NCI-H1436 treated with DMSO at 0.1 percent for 48 hours (cell line): ENCODE measurements at regions not wholly inside any gene's neighbourhood (a gene's known extent, or its start where the extent isn't known, plus 50 kb on each side); places are given as distances from the start of the nearest gene placed in this dataset.

ENCODE experiments used
- DNase-seq: peaks from one replicate; lab custom pipeline; 2025; lab: John Stamatoyannopoulos, UW

DNA sequence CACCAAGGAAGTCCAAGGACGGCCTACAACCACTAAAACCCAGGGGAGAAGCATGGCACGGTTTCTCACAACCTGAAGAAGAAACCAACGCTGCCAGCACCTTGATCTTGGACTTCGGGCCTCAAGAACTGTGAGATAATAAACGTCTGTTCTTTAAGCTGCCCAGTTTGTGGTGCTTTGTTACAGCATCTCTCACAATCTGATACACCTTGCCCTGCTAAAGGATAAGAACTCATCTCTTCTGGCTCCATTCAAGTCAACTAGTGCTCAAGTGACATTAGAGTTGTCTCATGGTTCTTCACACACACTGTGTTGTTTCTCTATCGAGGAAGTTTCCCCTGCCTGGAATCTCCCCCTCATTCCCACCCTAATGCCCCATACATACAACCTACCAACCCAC lies 314.4 kb upstream of the RUNX1 start:
- DNase-seq: no peak

DNA sequence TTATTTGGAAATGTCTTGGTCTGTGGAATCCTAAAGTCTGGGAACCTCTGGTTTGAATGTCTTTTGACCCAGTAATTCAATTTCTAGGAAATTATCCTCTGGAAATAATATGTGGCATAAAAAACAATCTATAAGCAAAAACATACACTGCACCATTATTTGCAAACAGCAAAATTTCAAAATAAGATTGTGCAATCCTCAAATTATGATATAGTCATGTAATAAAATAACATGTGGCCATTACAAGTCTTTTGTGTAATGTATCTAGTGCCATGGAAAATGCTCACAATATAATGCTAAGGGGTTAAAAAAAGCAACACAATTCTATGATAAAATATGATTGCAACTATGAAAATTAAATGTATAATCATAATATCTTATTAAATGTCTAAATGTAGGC lies 312.9 kb upstream of the RUNX1 start:
- no peak for DNase-seq

DNA sequence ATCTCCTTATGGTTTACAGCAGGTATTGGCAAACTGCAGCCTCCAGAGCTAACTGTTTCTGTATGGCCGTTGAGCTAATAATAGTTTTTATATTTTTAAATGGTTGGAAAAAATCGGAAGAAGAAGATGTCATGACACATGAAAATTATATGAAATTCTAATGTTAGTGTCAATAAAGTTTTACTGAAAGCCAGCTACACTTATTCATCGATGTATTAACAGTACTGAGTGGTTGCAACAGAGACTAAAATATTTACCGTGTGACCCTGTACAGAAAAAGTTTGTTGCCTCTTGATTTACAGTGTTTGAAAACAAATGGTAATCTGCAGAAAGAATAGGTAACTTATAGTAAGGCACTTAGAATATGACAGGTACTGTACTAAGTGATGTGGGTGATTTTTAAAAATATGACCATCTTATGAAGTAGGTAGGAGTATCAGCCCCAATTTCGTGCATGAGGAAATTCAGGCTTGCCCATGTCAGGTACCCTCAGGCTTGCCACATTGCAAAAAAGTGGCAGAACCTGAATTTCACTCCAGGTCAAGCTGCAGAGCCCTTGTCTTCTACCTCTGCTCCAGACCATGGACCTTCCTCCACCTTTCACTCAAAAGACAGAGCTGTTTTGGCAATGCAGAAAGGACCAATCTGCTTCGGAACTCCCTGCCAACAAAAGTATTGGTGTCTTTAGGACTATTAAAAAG lies 311.9 kb upstream of the RUNX1 start:
- DNase-seq: no peak

DNA sequence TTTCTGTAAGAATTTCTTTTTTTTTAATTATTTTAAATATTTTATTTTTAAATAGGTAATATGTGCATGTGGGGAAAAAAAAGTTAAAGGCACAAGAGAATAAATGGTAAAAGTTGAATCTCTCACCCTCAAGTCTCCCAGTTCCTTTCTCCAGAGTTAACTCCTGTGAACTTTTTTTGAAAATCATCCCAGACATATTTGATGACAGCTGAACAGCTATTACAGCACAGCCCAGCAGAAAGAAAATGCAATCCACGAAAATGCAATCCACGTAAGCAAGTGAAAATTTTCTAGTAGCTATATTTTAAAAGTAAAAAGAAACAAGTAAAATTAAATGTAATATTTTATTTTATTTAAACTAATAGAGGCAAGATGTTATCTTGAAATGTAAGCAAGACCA lies 310.0 kb upstream of the RUNX1 start:
- no peak for DNase-seq

DNA sequence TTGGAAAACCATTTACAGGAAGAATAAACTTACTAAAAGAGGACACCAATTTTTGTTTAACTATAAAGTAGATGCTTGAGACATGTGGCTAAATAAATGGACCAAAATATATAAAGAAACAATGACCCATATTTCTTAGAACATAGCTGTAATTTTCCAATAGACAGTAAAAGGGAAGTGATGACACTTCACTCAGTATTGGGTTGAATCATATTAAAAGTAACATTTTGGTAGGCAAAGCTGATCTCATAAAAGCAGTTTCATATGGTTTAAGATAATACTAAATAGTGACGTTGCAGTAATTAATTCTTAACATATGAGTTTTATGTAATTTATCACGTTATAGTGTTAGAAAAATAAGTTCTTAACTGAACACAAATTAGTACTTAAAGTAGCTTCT lies 308.9 kb upstream of the RUNX1 start:
- no peak for DNase-seq

DNA sequence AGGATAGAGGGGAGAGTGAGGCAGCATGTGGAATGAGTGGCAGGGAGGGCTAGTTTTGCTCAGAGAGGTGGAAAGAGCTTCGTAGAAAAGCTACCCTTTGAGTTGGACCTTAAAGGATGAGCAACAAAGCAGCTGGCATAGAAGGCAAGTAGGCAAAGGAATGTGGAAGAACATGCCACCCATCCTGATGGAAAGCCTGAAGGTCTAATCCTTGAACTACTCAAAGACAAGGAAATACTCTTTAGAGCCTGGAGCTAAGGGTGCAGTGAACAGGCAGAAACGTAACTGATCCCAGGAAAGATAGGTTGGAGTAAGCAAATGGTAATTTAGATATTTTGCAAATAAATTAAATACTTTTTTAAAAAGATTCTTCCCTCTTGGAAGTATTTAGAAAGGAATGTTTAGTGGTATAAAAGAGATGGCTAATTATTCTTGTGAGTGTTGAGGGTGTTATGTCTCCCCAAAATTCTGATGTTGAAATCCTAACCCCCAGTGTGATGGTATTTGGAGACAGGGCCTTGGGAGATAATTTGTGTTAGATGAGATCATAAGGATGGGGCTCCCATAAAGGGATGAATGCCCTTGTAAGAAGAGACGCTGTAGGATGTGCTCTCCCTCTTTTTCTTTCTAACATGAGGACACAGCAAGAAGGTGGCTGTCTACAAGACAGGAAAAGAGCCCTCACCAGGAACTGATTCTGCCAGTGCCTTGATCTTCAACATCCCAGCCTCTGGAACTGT lies 308.1 kb upstream of the RUNX1 start:
- DNase-seq: no peak

DNA sequence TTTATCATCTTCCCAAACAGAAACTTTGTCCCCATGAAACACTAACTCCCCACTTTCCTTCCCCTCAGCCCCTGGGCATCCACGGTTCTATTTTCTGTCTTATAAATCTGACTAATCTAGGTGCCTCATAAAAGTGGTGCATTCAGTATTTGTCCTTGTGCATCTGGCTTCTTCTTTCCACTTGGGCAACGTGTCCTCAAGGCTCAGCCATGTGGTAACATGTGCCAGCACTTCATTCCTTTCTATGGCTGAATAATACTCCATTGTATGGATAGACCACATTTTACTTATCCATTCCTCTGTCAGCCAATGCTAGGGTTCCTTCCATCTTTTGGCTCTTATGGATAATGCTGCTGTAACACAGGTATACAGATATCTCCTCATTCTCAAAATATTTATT lies 305.0 kb upstream of the RUNX1 start:
- no peak for DNase-seq

DNA sequence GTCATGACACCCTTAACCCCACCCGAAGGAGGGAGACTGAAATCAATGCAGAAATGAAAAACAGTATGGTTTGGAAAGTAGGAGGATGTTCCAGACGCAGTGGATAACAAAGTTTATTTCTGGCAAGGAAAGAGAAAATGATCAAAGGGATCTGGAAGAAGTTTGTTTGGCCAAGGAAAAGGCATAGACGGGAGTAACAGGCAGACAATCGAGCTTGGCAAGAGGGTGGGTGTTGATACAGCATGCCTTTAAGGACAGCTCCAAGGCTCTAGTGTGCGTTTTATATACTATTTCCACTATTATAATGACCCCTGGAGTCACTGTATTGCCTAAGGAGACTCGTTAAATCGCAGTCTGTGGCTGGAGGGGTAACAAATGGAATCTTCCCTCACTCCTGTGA lies 303.7 kb upstream of the RUNX1 start:
- DNase-seq: no peak

DNA sequence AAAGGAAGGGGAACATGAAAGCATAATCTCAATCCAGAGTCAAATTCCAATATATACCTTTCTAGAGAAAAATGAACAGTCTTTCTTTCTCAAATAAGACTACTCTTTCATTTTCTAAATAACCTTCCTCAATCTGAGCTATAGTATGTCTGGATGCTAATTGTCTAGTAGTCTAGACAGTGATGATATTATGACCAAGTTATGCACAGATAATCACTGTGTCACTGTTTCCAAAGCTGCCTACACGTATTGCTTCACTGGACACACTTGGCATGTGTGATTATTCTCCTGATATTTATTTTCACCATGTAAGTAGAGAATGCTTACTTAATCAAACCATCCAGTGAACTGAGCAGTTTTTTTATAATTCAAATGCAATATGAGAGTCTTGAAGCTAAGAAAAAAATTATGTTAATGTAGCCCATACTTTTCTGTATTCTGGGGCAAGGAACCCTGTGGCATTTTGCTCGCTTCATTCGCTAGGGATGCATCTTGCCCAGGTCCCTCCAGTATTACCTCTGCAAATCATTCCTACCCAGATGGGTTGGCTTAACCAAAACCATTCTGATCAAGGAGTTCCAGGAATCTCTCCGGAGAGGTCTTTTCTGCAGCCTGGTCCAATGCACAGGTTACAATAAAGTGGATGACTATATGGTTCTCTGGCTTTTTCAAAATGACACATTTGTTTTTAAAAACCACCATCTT lies 303.1 kb upstream of the RUNX1 start:
- no peak for DNase-seq

DNA sequence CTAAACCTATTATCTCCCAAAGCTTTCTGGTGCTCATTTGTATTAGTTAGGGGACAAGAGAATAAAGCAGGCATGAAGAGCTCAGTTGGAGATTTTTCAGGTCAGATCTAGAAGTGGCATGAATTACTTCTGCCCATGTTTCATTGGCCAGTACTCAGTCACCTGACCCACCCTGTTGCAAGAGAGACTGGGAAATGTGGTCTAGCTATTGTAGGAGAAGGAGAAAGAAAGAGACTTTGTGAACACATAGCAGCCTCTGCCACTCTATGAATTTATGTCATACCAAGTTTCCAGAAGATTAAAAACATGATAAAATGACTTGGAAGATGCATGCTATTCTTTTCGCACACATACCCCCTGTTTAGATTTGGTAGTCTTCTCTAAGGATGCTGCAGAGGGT lies 302.3 kb upstream of the RUNX1 start:
- DNase-seq: no peak

DNA sequence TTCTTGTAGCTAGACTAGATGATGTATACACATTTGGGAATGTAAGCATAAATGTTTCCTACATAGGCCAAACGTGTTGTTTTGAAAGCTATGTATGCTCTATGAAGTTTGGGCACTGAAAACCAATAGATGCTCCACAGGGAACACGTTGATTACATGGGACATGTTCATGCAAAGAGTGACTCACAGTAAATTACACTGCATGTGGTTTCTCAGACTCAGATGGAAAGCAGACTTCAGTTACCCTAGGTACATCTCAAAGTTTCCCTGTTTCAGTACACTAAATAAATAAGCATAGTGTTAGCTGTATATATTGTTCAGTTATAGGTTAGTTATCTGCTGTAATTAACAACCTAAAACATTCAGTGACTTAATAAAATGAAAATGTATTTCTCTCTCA lies 301.9 kb upstream of the RUNX1 start:
- no peak for DNase-seq

DNA sequence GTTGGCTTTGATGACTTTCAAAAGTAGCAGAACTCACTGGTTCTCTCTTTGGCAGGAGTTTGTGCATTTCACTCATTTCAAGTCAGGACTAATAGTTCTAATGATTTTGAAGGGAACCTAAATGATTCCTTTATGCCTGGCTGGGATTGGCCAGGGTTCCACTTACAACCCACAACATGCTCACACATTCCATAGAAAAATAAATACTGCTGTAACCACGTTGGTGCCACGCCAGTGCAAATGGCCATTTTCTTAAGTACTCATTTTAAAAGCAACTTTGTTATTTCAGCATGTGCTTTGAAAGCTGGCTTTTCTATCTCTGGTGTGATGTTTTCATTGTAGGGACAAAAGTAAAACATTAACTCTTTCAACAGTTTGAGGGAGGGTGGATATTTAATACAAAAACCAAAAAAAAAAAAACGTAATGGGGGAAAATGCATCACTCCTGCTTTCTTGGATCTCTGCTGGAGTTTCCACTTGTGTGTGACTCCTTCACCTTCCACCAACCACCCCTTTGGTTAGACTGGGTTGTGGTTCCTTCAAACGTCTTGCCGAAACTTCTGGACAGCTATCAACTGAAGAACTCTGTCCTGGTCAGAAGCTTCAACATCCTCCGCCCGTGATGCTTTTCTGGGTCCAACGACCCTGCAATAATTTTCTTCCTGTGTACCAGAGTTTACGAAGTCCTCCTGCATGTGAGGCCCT lies 300.4 kb upstream of the RUNX1 start:
- no peak for DNase-seq

DNA sequence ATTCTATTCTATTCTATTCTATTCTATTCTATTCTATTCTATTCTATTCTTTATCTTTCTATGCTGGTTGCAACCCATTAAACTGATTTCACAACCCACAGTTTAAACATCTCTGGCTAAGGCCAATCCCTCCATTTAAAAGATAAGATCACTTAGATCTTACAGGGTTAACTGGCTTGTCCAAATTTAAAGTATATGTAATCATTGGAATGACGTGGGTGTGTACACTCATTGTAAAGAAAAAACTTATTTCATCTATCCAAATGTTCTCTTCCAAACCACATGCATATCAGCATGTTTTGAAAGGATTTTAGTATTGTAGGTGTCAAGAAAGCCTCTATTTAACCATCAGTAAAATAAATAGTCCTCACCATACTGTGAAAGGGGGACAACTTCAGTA lies 299.6 kb upstream of the RUNX1 start:
- no peak for DNase-seq

DNA sequence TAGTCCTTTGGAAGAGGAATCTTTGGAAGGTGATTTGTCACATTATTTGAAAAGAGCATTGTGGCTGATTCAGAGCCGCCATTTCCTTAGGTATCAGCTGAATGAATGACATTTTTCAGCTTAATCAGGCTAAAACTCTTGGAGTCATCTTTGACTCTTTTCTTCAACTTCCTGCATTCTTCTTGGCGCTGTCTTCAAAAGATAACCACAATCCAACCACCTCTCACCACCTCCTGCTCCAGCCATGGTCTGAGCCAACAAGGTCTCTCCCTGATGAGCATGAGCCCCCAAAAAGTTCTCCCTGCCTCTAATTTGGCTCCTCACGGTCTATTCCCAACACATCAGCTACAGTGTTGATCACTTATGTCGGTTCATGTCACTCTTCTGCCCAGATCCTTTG lies 297.6 kb upstream of the RUNX1 start:
- no peak for DNase-seq

DNA sequence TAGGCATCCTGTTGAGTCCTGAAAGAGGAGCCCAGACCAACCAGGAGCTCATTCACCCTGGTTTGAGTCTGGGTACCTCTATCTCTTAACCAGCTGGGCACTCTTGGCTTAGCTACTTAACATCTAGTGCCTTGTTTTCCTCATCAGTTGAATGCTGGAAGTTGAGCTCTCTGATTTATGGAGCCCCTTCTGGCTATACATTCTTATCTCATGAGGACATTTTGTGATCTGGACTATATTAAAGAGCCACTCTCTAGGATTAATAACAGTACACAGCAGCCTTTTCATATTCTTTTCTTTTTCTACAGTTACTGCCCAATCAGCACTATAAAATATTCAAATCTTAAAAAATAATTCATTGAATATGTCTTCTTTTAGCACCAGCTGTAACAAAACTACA lies 296.9 kb upstream of the RUNX1 start:
- DNase-seq: no peak

DNA sequence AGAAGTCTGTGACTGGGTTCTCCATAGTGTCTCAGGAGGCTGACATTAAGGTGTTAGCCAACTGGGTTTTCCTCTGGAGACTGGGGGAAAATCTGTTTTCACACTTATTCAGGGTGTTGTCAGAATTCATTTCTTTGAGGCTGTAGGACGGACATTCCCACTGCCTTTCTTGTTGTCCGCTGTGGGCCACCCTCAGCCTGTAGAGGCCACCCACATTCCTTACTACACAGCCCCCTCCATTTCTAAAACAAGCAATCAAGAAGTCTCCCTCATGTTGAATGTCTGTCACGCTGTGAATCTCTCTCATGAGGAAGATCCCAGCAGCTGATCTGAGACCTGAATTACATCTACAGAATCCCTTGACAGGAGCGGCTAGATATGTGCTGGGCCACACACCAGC lies 295.5 kb upstream of the RUNX1 start:
- no peak for DNase-seq

DNA sequence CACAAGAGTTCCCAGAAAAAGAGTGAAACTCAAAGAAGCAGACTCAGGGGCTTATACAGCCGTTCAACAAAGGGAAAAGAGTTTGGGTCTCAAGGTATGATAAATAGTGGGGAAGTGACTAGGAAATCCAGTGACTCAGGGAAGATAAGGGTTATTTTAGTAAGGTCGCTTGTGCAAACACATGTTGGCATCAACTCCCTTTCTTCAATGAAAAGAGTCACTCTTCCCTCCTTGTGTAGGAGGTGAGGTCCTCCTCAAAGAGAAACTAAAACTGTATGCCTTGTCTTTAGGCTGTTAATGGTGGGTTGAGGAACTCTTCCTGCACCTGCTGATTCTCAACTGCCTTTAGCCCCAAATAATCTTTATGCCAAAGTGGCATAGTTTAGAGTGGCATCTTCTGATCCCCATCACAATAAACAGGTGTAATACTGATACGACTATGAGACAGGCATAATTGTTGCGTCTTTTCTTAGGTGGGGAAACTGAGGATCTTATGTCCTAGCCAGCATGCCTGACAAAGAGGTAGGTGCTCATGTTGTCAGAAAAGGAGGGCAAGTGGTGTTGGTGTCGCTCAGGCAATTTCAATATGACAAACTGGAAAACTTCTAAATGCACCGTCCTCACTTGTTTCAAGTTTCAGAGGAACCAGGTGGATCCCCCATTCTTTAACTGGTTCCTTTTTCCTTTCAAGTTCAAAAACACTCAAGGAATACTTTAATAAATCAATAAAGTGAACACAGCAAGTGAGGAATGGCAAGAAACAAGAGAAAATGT lies 294.1 kb upstream of the RUNX1 start:
- DNase-seq: no peak

DNA sequence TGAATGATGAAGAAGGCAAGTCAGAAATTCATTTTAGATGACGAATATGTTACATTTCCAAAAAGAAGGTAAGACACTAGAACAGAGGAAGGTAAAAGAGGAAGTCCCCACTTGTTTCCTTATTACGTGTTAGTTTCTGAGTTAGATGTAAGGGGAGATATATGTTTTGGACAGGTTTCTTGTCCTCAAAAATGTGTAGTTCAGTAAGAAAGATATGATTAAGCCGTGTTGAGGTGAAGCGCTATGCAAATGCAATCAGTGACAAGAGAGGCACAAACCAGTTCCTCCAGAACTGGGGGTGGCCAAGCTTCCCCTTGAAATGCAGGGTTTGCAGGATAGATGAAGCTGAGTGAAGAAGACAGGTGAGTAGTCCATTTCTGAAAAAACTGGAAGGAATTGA lies 293.3 kb upstream of the RUNX1 start:
- DNase-seq: no peak

DNA sequence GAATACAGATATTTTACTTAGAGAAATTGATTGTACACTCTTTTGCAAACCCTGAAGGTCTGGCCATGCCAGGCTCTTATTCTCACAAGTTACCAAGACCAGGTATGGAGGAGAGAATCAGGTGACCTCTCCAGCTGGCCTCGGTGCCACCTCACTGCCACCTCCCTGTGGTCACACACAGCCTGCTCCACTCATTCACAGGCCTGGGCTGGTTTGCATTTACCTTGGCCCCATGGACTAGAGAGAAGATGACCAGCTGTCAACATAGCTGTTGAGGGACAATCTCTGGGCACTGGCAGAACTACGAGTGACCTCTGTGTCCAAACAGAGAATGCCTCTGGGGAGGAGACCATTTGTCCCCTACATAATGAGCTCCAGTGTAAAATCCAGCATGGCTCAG lies 291.2 kb upstream of the RUNX1 start:
- DNase-seq: no peak

DNA sequence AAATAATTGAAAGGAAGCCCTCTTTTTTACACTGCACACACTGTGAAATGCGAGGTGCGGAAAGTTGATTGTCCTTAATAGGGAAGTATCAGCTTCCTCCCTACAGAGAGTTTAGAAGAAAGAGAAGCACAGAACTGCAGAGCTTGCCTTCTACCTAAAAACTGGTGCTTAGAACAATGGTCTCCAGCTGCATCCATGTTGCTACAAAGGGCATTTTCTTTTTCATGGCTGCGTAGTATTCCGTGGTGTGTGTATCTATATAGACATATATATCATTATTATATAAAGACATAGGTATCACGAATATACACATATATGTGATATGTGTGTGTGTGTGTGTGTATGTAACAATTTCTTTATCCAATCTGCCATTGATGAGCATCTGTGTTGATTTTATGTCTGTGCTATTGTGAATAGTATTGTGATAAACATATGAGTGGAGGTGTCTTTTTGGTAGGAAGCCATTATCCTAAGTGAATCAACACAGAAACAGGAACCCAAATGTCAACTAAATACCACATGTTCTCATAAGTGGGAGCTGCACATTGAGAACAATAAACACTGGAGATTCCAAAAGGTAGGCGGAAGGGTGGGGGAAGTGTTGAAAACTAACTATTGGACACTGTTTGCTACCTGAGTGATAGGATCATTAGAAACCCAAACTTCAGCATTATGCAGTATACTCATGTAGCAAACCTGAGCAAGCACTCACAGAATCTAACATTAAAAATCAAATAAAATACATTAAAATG lies 290.0 kb upstream of the RUNX1 start:
- no peak for DNase-seq

DNA sequence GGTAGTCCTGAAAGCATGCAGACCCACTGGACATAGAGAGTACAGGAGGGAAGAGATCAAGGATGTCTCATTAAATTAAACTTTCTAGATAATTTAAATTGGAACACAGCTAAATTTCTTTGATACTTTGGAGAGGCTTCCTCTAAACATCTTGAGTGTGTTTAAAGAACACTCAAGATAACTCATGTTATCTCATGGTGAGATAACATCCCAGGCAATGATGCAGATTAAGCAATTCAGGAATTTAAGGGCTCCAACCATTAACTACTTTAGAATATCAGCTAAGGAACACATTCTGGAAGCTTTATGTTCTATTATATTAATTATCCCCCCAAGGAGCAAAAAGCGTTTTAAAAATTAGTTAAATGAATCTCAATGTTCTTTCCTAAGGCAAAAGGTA lies 289.2 kb upstream of the RUNX1 start:
- DNase-seq: no peak
